ENCODE measurements at regions not wholly inside any gene's neighbourhood (a gene's known extent, or its start where the extent isn't known, plus 50 kb on each side); places are given as distances from the start of the nearest gene placed in this dataset.

- H3K36me3 Mint-ChIP-seq (ENCODE audit: low read depth) = no peaks in the 10 kb centered on the region
- Histone ChIP-seq H3K79me2 (replicated peaks; ENCODE audit: insufficient read depth) (no peaks in the 10 kb centered on the region), H2AFZ (no peak overlapping the region), H3K27ac (ENCODE audit: low read depth) (no peak overlapping the region), H3K4me1 (ENCODE audit: insufficient read depth) (no peaks in the 10 kb centered on the region), H3K27me3 (ENCODE audit: insufficient read depth) (no peaks in the 10 kb centered on the region), H3K4me2 (no peak overlapping the region), H3K9me2 (ENCODE audit: insufficient read depth) (no peaks in the 10 kb centered on the region; the same call in 1 of the 2 replicates), H3K4me3 (no peak overlapping the region), H4K20me1 (replicated peaks; ENCODE audit: insufficient read depth) (no peaks in the 10 kb centered on the region), H3F3A (replicated peaks; ENCODE audit: low read depth) (no peaks in the 10 kb centered on the region), H3K36me3 (ENCODE audit: insufficient read depth) (no peaks in the 10 kb centered on the region)
- no peak overlapping the region for H3K4me3 Mint-ChIP-seq
- H3K9me3 Mint-ChIP-seq = no peaks in the 10 kb centered on the region
- no peaks in the 10 kb centered on the region for H3K27me3 Mint-ChIP-seq (ENCODE audit: insufficient read depth, low read depth, poor library complexity)
- no peak for TF ChIP-seq CREB1 (CRISPR knock-in tag; IDR thresholded peaks at IDR 0.05; ENCODE audit: low read depth)
- TF ChIP-seq NANOG (IDR thresholded peaks at IDR 0.05; ENCODE audit: borderline replicate concordance) = no peak
- TF ChIP-seq POLR2AphosphoS5 (IDR thresholded peaks at IDR 0.05; ENCODE audit: low read depth) = no peak
- TF ChIP-seq ZNF462 (CRISPR knock-in tag; IDR thresholded peaks at IDR 0.05) = no peak
- no peak for TF ChIP-seq CTCF (conservative IDR thresholded peaks at IDR 0.05; ENCODE audit: low read depth in 2 of 2)
- no peak for TF ChIP-seq ZNF114 (CRISPR knock-in tag; IDR thresholded peaks at IDR 0.05)
- TF ChIP-seq EZH2phosphoT487 (IDR thresholded peaks at IDR 0.05; ENCODE audit: unreplicated experiment) = no peak
- TF ChIP-seq JUNB (IDR thresholded peaks at IDR 0.05; ENCODE audit: unreplicated experiment) = no peak
- TF ChIP-seq REST (IDR thresholded peaks at IDR 0.05; ENCODE audit: unreplicated experiment) = no peak
- TF ChIP-seq ZNF331 (CRISPR knock-in tag; IDR thresholded peaks at IDR 0.05; ENCODE audit: low read depth) = no peak
- TF ChIP-seq STAT1 (IDR thresholded peaks at IDR 0.05; ENCODE audit: unreplicated experiment) = no peak
- no peak for TF ChIP-seq ETS1 (IDR thresholded peaks at IDR 0.05)
- no peak for TF ChIP-seq EZH2 (IDR thresholded peaks at IDR 0.05; ENCODE audit: low read depth, unreplicated experiment)
- ATAC-seq (no peak), DNase-seq (ENCODE audit: low spot score) (no peak)
- no peaks in the 10 kb centered on the region for H3K4me1 Mint-ChIP-seq
- no peak overlapping the region for H3K27ac Mint-ChIP-seq
Measured at GRCh38 chr5:145056800-145057199, 778.3 kb downstream of the PRELID2 start.

Data from GM23338 (cell line).